ENCODE measurements at regions not wholly inside any gene's neighbourhood (a gene's known extent, or its start where the extent isn't known, plus 50 kb on each side); places are given as distances from the start of the nearest gene placed in this dataset.

GRCh38 chr20:24321973-24322372 is 147.5 kb upstream of the SYNDIG1 start:
- H3K27ac ChIP-seq = no peak overlapping the region
- no peak for TF ChIP-seq ZFX (IDR thresholded peaks at IDR 0.05; ENCODE audit: borderline replicate concordance)
- TF ChIP-seq, protein P1, sequence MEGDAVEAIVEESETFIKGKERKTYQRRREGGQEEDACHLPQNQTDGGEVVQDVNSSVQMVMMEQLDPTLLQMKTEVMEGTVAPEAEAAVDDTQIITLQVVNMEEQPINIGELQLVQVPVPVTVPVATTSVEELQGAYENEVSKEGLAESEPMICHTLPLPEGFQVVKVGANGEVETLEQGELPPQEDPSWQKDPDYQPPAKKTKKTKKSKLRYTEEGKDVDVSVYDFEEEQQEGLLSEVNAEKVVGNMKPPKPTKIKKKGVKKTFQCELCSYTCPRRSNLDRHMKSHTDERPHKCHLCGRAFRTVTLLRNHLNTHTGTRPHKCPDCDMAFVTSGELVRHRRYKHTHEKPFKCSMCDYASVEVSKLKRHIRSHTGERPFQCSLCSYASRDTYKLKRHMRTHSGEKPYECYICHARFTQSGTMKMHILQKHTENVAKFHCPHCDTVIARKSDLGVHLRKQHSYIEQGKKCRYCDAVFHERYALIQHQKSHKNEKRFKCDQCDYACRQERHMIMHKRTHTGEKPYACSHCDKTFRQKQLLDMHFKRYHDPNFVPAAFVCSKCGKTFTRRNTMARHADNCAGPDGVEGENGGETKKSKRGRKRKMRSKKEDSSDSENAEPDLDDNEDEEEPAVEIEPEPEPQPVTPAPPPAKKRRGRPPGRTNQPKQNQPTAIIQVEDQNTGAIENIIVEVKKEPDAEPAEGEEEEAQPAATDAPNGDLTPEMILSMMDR (IDR thresholded peaks at IDR 0.05) = no peak

- TF ChIP-seq ZFX (IDR thresholded peaks at IDR 0.05; ENCODE audit: borderline replicate concordance) = no peak
- TF ChIP-seq, protein P1 (IDR thresholded peaks at IDR 0.05) = no peak
- no peak overlapping the region for H3K27ac ChIP-seq
These were observed 150.7 kb upstream of the SYNDIG1 start for GRCh38 chr20:24318569-24319352.

GRCh38 chr20:24317224-24317623 is 152.2 kb upstream of the SYNDIG1 start:
- no peak for TF ChIP-seq ZFX (IDR thresholded peaks at IDR 0.05; ENCODE audit: borderline replicate concordance)
- TF ChIP-seq, protein P1 (IDR thresholded peaks at IDR 0.05) = no peak

DNA sequence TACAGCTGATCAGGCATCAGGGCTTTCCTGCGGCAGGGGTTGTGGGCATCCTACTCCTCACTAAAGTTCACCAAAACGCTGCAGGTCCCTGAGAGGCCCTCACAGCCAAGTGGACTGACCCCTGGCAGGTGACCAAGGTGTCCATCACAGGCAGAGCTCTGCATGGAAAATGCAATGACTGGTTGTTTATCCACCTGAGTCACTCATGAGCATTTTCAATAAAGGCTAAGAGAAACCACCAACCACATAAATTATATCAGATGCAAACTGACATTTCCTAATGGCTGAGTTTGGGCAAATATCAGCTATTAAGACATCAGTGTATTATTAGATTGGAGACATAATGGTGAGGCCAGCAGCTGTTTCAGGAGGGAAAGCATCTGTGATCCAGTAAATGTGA is 152.7 kb upstream of the SYNDIG1 start:
- TF ChIP-seq, protein P1 (IDR thresholded peaks at IDR 0.05) = no peak
- no peak for TF ChIP-seq ZFX (IDR thresholded peaks at IDR 0.05; ENCODE audit: borderline replicate concordance)
- no peak overlapping the region for H3K27ac ChIP-seq

More at GRCh38 chr20:24317224-24317623, 152.2 kb upstream of the SYNDIG1 start:
- no peak overlapping the region for H3K27ac ChIP-seq

DNA sequence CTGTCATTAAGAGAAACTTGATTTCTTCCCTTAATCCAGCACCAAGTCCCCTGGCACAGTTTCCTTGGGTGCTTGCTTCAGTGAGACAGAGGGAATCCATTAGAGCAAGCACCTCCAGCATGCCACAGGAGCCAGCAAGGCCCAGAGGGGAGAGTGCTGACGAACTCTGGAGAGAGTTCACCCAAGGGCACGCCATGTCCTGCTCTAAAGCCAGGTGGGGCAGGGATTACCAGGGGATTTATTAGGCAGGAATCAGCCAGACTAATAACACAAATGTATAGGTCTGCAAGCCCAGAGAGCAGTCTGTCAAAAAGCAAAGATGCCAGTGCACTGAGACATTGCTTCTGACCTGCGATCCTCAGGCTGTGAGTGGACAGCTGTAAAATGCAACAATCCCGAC is 155.4 kb upstream of the SYNDIG1 start:
- TF ChIP-seq, protein P1 (IDR thresholded peaks at IDR 0.05) = no peak
- TF ChIP-seq ZFX (IDR thresholded peaks at IDR 0.05; ENCODE audit: borderline replicate concordance) = no peak
- H3K27ac ChIP-seq = no peak overlapping the region

DNA sequence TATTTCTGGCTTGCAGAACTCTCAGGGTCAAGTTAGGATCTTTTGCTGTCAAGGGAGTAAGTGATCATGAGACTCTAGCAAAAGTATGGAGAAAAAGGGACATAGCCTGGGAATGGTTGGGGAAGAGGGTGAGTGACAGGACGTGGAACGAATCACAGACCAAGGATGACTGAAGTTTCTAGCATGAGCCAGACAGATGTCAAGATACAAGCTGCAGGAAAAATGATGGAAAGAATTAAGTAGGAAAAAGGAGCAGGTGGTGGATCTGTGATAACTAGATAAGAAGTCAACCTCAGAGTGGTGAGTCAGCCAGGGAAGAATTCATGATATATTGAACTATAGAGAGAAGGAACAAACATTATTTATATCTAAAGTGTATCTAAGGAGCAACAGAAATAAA is 159.8 kb upstream of the SYNDIG1 start:
- no peak for TF ChIP-seq ZFX (IDR thresholded peaks at IDR 0.05; ENCODE audit: borderline replicate concordance)
- TF ChIP-seq, protein P1 (IDR thresholded peaks at IDR 0.05) = no peak
- H3K27ac ChIP-seq = no peak overlapping the region

DNA sequence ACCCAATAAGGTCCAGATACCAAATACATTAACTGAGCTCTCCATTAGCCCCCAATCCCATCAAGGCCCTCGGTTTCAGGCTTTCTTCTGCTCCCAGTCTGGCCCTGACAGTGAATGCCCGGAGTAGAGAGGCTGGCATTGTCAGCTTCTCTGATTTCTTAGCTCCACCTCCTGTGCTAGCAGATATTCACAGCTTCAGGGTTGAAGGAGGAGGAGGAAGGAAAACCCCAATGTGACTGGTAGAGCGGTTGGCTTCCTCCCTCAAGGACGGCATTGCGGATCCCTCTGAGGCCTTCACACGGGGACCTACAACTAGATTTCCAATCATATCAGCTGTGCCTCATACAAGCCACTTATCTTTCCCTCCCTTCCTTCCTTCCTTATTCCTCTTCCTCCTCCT is 164.1 kb upstream of the SYNDIG1 start:
- TF ChIP-seq, protein P1 (IDR thresholded peaks at IDR 0.05) = no peak
- TF ChIP-seq ZFX (IDR thresholded peaks at IDR 0.05; ENCODE audit: borderline replicate concordance) = no peak

More for the DNA sequence above, 164.1 kb upstream of the SYNDIG1 start:
- H3K27ac ChIP-seq = no peak overlapping the region
